ENCODE measurements at regions not wholly inside any gene's neighbourhood (a gene's known extent, or its start where the extent isn't known, plus 50 kb on each side); places are given as distances from the start of the nearest gene placed in this dataset.
A peak's percentile ranks its signal among the peaks of the same experiment; 100 is the strongest.

- no peaks in the 10 kb centered on the region for H3K4me1 ChIP-seq (ENCODE audit: control insufficient read depth in 2 of 3, insufficient read depth in 2 of 3, low read depth in 1 of 3, low read length in 3 of 3)
- H3K4me3 ChIP-seq (ENCODE audit: low read length in 3 of 3): no peak overlapping the region
- no peak for TF ChIP-seq CTCF (IDR thresholded peaks at IDR 0.05; ENCODE audit: borderline replicate concordance, extremely low read depth, insufficient read depth)
- H3K9ac ChIP-seq (ENCODE audit: low read length in 3 of 3): no peak overlapping the region
- intact Hi-C loops (cut with DNase I): no loop called here
- DNase-seq (no peak), FAIRE-seq (peak; percentile 82)
- H3K27me3 ChIP-seq (ENCODE audit: control insufficient read depth, insufficient read depth, low read length): no peaks in the 10 kb centered on the region
- no peaks in the 10 kb centered on the region for H3K9me3 ChIP-seq (ENCODE audit: control insufficient read depth in 2 of 3, insufficient read depth in 1 of 3, low read length in 3 of 3)
- H3K36me3 ChIP-seq (ENCODE audit: control insufficient read depth in 2 of 3, insufficient read depth in 3 of 3, low read length in 3 of 3): no peaks in the 10 kb centered on the region
- no peak overlapping the region for H3K27ac ChIP-seq (ENCODE audit: low read depth in 2 of 2, low read length in 2 of 2)
Measured at GRCh38 chrX:141975839-141976238, 72.1 kb downstream of the MAGEC1 start.

- FAIRE-seq (no peak), DNase-seq (no peak)
- no peaks in the 10 kb centered on the region for H3K36me3 ChIP-seq (ENCODE audit: control insufficient read depth in 2 of 3, insufficient read depth in 3 of 3, low read length in 3 of 3)
- intact Hi-C loops (cut with DNase I): no loop called here
- no peak for TF ChIP-seq CTCF (IDR thresholded peaks at IDR 0.05; ENCODE audit: borderline replicate concordance, extremely low read depth, insufficient read depth)
- H3K4me3 ChIP-seq (ENCODE audit: low read length in 3 of 3): no peak overlapping the region
- no peak overlapping the region for H3K27ac ChIP-seq (ENCODE audit: low read depth in 2 of 2, low read length in 2 of 2)
- H3K27me3 ChIP-seq (ENCODE audit: control insufficient read depth, insufficient read depth, low read length): no peaks in the 10 kb centered on the region
- no peaks in the 10 kb centered on the region for H3K4me1 ChIP-seq (ENCODE audit: control insufficient read depth in 2 of 3, insufficient read depth in 2 of 3, low read depth in 1 of 3, low read length in 3 of 3)
- H3K9ac ChIP-seq (ENCODE audit: low read length in 3 of 3): no peak overlapping the region
- no peaks in the 10 kb centered on the region for H3K9me3 ChIP-seq (ENCODE audit: control insufficient read depth in 2 of 3, insufficient read depth in 1 of 3, low read length in 3 of 3)
Measured at GRCh38 chrX:141969706-141970105, 66.0 kb downstream of the MAGEC1 start.

- Histone ChIP-seq H3K27me3 (ENCODE audit: control insufficient read depth, insufficient read depth, low read length) (no peaks in the 10 kb centered on the region), H3K4me1 (ENCODE audit: control insufficient read depth in 2 of 3, insufficient read depth in 2 of 3, low read depth in 1 of 3, low read length in 3 of 3) (no peaks in the 10 kb centered on the region), H3K9me3 (ENCODE audit: control insufficient read depth in 2 of 3, insufficient read depth in 1 of 3, low read length in 3 of 3) (no peaks in the 10 kb centered on the region), H3K4me3 (ENCODE audit: low read length in 3 of 3) (no peak overlapping the region), H3K27ac (ENCODE audit: low read depth in 2 of 2, low read length in 2 of 2) (no peak overlapping the region), H3K36me3 (ENCODE audit: control insufficient read depth in 2 of 3, insufficient read depth in 3 of 3, low read length in 3 of 3) (no peaks in the 10 kb centered on the region), H3K9ac (ENCODE audit: low read length in 3 of 3) (no peak overlapping the region)
- TF ChIP-seq CTCF (IDR thresholded peaks at IDR 0.05; ENCODE audit: borderline replicate concordance, extremely low read depth, insufficient read depth): no peak
- FAIRE-seq (no peak), DNase-seq (no peak)
- intact Hi-C loops (cut with DNase I): no loop called here
Measured at GRCh38 chrX:141960578-141960977, 56.9 kb downstream of the MAGEC1 start.
